ENCODE measurements at regions not wholly inside any gene's neighbourhood (a gene's known extent, or its start where the extent isn't known, plus 50 kb on each side); places are given as distances from the start of the nearest gene placed in this dataset.

DNA sequence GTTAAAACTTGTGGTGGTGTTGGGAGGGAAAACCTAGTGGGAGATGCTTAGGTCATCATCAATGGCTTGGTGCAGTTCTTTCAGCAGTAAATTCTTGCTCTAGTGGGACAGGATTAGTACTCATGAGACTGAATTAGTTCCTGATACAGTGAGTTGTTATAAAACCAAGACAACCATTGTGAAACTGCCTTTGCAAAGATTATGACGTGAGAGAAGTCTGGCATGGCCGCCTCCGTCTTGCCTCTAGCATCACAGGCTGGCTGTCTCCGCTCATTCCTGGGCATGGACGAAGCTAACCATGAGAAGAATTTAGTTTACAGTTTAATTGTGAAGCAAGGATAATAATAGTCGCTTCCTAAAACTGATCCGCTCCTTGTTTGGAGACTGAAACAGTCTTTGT is 186.4 kb downstream of the KIF20B start:
- no peak for DNase-seq

DNA sequence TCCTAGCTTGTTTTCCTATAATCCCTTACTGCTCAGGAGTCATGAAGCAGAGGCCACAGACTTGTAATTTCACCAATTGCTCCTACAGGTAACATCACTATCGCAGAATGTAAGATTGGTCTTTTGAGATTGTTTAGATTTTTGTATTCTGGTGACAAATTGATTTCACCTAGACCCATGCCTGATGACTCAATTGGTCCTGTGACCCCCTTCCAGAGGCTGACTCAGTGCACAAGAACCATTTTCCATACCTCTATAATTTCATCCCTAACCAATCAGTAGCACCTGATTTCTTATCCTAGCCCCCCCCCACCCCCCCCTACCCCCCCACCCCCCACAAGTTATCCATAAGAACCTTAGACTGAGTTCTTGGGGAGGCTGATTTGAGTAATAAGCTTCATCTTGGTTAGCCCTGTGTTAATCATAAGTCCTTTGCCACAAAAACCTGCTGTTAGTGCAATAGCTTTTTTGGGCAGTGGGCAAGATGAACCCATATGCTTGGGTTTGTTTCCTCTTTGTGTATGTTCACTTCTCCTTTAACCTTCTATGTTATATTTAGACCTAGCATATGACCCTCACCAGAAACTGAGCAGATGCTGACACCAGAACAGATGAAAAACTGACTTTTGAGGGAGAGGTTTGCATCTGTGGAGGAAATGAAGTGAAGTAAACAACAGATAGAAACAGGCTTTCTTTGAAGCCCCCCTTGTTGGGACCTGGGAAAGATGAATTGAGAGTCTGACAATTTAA is 187.1 kb downstream of the KIF20B start:
- no peak for DNase-seq

DNA sequence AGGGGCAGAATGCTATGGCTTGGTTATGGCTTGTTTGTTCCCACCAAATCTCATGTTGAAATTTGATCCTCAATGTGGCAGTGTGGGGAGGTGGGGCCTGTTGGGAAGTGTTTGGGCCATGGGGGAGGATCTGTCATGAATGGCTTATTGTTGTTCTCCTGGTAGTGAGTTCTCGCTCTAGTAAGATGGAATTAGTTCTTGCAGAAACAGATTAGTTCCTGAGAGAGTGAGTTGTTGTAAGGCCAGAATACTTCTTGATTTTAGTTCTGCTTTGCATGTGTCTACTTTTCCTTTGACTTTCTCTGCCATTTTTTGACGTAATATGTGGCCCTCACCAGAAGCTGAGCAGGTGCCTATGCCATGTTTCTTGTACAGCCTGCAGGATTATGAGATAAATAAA is 188.2 kb downstream of the KIF20B start:
- DNase-seq: no peak

DNA sequence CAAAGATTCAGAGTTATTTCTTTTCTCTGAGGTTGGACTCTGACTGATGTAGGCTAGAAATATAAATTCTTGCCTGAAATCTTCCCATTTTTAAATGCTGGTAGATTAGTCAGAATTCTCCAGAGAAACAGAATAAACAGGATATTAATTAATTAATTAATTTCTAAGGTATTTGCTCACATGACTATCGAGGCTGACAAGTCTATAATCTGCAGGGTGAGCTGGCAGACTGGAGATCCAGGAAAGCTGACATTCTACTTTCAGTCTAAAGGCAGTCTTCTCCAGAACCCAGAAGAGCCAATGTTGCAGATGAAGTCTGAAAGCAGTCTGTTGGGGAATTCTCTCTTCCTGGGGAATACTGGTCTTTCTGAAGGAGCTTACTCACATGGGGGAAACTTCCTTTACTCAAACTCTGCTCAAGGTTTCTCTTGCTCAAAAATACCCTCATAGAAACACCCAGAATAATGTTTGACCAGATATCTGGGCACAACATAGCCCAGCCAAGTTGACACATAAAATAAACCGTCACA is 189.7 kb downstream of the KIF20B start:
- DNase-seq: no peak

DNA sequence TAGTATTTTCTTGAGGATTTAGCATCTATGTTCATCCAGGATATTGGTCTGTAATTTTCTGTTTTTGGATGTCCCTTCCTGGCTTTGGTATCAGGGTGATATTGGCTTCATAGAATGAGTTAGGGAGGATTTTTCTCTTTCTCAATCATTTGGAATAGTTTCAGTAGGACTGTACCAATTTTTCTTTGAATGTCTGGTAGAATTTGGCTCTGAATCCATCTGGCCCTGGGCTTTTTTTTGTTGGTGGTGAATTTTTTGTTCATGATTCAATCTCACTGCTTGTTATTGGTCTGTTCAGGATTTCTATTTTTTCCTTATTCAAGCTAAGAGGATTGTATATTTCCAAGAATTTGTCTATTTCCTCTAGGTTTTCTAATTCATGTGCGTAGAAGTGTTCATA is 192.7 kb downstream of the KIF20B start:
- DNase-seq: no peak

DNA sequence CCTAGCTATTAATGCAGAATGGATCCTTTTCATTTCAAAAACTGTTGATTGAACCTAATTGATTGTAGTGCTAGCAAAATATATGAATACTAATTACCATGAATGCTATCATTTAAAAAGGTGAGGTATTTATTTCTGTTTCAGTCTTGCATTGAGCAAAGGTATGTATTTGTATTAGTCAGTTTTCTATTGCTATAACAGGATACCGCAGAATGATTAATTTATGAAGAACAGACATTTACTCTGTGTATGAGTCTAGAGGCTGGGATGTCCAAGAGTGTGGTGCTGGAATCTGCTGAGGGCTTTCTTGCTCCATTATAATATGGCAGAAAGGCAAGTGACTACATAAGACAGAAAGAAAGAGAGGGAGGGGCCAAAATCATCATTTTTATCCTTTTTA is 199.2 kb downstream of the KIF20B start:
- no peak for DNase-seq

DNA sequence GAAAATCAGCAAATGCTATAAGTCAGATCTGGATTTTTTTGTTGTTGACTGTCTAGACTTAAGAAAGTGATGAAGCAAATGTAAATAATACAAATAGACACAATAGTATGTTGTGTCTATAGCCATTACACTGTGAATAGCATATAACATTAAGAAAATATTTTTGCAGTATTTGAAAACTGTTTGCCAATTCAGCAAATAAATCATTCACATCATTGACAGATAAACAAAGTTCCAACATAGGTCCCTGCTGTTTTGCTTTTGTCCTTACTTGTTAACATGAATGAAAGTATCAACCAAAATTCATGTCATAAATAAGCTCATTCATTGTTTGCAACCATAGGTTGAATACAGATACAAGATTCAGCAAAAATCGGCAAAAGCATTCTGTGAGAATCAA is 200.5 kb downstream of the KIF20B start:
- DNase-seq: no peak

DNA sequence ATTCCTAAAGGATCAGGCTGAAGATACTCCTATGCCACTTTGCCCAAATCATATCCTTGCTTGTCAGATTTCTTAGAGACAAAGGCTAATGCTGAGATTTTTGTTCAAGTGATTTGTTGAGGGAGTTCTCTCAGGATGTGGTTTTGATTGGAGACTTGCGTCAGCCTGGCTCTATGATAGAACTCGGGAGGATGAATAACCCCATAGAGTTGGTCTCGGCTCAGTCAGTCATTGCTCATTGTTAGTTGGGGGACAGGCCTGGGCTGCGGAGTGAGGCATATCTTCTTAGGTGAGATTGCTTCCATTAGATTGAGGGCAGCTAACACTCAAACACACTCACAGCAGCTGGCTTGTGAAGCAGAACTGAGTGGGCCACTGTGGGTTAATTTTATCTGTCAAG is 203.4 kb downstream of the KIF20B start:
- no peak for DNase-seq

DNA sequence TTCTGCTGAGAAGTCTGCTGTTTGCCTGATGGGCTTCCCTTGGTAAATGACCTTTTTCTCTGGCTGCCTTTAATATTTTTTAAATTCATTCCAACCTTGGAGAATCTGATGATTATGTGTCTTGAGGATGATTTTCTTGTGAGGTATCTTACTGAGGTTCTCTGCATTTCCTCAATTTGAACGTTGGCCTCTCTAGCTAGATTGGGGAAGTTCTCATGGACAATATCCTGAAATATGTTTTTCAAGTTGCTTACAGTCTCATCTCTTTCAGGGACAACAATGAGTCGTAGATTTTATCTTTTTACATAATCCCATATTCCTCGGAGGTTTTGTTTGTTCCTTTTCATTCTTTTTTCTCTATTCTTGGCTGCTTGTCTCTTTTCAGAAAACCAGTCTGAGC is 208.4 kb downstream of the KIF20B start:
- no peak for DNase-seq

DNA sequence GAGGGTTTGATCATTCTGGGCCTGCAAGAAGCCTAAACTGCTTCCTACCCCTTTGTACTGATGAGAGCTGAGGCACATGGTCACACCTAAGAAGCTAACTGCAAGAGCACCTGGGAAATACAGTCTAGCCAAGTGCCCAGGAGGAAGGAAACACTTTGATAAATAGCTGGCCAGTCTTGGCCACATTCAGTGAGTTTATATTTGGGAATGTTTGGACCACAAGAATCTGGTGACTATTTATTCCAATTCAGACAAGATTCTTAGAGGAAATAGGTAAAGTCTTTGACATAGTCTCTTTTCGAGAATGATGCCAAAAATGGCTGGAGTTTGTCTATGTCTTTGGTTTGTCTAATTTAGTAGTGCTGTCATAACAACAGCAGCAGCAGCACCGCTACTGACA is 213.6 kb downstream of the KIF20B start:
- DNase-seq: no peak

DNA sequence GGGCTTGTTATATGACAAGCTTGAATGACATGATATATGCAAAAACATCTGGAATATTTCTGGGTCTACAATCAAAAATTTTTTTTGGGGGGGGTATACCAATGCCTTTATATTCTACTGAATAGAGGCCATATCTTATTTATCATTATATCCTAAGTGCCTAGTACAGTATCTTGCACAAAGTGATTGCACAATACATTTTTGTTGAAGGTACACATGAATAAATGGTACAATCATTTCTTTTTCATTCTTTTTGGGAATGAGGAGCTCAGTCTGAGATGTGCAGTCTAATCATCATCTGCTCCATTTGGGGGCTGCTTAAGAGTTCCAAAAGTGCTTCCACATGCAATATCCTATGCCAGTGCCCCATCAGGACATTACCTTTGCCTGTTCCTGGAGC is 214.6 kb downstream of the KIF20B start:
- no peak for DNase-seq

DNA sequence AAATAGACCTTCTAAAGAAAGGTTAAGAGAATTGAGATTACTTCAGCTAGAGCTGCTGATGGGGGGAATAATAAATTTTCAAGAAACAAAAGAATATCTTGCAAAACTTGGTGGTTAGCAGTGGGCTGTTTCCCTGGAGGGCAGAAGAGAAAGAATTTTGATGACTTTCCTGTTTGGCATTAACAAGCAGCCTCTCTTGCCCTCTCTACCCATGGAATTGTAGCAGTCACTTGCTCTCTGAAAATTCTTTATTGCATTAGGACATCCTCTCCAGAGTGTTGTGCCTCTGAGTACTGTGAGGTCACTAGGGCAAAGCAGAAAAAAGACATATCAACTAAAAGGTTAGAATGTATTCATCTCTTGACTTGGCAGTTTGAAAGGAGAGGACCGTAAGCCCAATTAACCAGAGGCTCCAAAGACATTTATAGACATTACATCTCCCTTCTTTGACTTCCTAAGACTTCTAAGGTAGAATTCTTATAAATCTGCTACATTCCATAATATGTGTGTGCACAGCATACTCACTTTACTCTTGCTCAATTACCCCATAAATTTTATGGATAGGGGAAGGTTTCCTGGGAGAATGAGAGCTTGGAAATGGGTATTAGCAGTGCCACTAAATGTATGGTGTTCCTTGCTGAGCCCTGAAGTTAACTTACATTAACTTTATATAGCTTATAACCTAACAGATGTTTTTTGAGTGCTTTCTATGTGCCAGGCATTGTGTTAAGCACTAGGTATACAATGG is 215.3 kb downstream of the KIF20B start:
- no peak for DNase-seq

DNA sequence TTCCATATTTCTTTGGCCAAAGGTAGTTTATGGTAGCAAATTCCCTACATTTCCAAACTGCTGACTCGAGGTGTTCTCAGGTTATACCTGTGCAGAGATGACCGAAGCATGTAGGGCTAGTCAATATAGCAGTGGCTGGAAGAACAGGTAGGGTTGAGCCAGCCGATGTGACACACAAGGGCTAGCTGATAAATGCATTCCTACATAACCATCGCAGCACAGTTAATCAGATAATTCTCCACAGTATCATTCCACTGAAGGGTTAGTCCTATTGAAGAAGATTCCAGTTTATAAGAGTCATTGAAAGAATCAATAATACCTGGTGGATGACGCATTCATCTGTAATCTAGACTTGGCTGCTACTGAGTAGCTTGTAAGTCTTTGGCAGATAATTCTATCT is 220.0 kb downstream of the KIF20B start:
- no peak for DNase-seq

DNA sequence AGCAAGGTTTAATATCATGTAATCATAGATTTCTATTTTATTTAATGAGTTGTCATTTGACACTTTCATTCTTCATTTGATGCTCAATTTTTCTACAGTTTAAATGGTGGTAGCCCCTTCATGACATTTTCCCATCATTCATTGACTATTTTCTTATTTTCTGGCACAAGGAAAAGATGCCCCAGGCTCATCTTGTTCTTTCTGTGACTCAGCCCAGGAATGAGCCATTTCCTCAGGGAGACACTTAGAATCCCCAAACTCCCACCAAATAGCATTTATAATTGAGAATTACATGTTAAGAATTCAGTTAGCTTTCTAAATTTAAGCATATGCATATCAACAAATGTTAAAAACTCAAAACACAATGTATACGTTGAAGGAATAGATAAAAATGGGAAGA is 222.3 kb downstream of the KIF20B start:
- DNase-seq: no peak

DNA sequence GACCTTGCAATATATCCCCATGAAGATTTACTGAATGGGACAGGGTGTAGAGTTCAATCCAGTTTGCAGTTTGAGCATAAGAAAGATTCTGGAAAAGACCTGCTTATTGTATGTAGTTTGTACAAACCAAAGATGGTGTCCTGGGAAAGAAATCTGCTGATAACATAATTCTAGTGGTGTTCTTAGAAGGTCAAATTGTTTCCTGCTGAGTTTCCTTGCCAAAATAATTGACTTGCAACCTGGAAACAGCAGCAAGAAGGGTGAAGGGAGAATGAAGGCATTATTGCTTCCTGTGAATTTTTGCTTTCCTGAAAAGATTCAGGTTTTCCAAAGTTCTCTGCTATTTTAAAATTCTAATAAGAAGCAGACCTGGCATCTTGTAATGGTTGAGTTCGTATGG is 222.9 kb downstream of the KIF20B start:
- DNase-seq: no peak

DNA sequence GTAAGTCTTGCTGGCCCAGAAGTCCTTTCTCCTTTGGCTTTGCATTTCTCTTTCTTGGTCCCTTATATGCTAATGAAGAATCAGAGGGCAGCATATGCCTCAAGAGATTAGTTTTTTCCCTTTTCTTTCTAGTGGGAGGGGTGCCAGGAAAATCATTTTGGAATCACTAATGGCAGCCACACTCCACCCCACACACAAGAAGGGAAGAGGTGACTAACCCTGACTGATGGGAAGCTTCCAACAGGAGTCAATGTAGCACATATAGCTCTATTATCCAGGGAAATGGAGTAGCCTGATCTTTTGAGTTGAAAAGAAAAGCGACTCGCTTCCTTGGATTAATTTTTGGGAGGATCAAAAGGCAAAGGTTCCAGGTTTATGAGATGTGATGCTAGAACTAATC is 225.3 kb downstream of the KIF20B start:
- no peak for DNase-seq

DNA sequence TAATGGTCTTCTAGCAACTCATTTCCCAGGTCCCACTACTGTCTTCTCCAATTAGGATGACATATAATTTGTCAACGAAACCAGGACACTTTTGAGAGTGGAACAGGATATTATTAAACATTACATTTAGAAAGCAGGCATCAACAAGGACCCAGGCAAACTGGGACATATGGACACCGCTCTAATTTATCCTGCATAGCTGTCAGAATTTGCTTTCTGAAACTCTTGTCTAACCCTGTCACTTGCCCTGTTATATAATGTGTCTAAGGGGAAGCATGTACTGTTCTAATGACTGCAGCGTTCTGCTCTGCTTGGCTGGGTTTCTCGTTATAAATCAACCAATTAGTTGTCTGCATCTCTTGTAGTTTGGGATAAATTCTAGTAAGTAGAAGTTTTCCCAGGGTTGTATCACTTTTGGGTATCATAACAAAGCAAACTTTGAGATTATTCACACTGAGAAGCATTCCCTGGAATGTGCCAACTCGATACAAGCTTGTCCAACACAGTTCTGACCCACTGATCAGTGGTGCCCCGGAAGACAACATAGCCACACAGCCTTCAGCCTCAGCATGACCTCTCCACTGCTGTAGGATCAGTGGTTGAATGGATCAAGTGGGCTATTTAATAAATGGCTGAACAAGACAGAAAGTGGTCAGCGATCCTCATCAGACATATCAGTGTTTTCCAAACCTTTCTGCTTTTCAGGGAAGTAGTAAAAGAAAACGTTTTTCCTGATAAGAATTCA is 228.1 kb downstream of the KIF20B start:
- DNase-seq: no peak

DNA sequence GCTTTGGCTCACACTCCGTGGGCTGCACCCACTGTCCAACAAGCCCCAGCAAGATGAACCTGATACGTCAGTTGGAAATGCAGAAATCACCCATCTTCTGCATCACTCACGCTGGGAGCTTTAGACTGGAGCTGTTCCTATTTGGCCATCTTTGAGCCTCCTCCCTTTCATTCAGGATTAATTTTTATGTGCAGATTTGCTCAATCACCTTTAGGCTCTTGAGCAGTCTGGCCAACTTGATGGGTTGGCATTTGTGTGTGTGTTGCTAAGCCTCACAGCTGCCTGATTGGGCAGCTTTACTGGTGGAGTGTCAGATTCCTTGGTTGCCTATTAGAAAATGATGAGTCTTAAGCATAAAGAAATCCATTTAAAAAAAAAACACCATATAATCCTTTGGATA is 236.1 kb downstream of the KIF20B start:
- no peak for DNase-seq

DNA sequence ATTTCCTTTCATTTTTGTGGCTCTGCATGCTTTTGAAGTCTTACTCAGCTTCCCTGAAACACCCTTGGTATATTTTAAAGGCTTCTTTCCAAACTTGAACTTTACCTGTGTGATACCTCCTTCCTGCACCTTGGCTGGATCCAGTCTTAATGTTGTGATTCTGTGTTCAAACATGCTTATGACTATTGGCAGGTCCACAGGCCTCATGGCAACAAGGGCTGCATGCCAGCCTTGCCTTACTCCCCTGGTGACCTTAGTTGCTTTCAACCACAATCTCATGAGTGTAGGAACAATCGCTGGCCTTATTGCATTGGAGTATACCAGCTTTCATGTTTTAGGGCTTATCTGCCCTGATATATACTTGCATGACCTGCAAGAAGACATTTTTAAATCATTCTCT is 238.7 kb downstream of the KIF20B start:
- DNase-seq: no peak

DNA sequence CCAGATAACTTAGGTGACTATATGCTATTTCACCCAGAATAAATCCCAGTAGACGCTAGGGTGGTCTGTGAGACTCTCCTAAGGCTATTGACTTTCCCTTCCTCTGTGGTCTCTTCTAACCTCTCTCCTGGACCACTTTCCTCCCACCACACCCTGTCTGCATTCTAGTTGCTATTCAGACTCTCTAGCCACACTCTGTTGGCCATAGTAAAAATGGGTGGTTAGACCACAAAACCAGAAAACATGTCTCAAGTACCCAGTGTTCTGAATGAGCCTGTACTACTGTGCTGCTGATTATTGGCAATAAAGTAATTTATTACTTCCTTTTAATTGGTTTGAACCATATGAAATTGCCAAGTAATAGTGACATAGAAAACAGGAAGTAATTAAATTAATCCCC is 240.8 kb downstream of the KIF20B start:
- DNase-seq: no peak

DNA sequence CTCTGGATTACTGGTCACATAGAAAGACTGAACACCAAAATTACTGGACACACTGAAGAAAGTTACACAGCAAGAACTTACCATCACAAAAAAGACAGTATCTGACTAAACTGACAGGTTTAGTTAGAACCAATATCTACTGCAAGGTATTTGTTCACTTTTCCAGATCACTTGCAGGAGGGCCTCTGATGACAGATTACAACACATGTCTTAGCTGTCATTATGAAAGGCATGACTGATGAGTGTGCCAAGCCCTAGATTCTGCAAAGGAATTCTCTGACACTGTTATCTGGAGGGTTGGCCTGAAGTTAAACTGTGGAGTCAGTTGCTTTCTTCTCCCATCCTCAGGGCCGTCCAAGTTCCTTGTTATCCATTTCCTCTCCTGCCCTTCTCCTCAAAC is 242.7 kb downstream of the KIF20B start:
- no peak for DNase-seq

DNA sequence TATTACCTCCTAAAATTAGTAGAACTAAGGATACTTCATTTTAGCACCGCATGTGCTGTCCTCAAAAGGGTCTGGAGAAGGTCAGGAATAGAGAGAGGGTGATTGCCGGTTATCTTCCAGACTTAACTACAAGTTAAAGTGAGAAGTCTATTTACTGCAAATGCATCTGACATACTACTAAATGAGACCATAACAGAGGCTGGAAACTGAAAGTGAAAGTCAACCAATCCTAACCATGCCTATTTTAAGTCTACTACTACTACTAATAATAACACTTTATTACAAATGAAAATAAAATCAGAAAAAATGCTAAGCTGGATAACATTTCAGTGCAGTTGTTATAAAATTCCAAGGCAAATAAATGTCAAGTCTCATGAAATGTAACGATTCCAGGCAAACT is 244.7 kb downstream of the KIF20B start:
- DNase-seq: no peak

DNA sequence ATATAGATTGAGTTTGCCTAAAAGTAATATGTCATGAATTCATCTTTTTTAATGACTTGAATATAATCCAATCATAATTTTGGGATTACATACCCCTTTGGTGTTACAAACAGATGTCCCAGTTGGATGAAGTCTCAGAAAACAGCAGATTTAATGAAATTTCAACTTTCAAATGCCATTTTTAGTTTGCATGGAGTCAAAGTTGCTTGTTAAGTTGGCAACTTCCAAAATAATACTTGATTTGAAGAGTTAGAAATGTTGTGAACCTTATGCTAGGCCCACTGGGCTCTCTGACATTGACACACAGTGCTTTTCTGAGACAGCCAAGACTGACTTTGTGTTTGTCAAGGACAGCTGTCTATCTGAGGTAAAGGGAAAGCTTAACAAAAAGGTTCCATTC is 248.1 kb downstream of the KIF20B start:
- no peak for DNase-seq

DNA sequence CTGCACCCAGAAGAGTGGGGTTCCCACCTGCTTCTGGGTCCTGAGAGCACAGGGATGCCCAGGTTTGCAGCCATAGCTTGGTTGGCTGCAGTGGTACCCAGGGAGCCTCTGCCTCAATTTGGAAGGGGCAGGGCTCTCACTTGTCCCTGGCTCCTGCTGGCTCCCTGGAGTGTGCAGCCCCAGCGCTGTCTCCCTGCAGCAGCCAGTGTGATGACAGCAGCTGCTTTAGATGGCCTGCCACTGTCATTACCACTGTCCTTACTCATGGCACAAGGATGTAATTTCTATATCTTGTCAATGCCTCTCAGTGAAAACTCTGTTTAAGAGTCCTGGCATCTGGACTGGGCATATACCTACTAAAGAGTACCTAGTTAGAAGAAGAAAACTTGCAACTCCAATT is 250.9 kb downstream of the KIF20B start:
- no peak for DNase-seq

Data from stimulated activated CD4-positive, alpha-beta T cell treated with anti-CD3 and anti-CD28 coated beads, Interleukin-2, amount 100 ng/mL, for 48 hours (primary cell).